KBM-7 (cell line): ENCODE measurements at regions not wholly inside any gene's neighbourhood (a gene's known extent, or its start where the extent isn't known, plus 50 kb on each side); places are given as distances from the start of the nearest gene placed in this dataset.
"Not testable (repeated sequence)": the region's sequence is repeated elsewhere in the genome, so short reads cannot be mapped to it uniquely, and the experiment has no call there.

Experiments used
- DNase-seq: peaks from one replicate; pipeline ENCODE4 v3.0.0-alpha.2; 2015
- in situ Hi-C: fragments of 300-500 bp; cut with MboI; formaldehyde crosslinking; loops from 2 replicates; pipeline ENCODE4 v1.14.3; 2020; ENCODE audit warnings: low sequenced_read_pairs, low pct_unique_long_range_greater_than_20kb, mixed read lengths

DNA sequence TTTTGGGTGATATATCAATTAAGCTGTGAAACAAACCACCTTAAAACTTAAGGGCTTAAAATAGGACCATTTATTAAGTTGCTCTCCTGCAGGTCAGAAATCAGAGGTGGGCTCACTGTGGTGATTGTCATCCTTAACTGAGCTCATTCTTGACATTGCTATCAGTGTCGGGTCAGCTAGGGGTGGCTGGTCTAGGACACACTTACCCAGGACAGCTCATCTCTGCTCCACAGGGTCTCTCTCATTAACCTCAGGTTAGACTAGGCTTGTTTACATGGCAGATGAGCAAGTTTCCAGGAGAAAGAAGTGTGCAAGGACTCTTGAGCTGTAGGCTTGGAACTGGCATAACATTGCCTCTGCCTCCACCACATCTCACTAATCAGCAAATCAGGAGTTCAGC is 601.0 kb upstream of the RAG2 start:
- in situ Hi-C loops, result no loop called here
- no peak for DNase-seq

DNA sequence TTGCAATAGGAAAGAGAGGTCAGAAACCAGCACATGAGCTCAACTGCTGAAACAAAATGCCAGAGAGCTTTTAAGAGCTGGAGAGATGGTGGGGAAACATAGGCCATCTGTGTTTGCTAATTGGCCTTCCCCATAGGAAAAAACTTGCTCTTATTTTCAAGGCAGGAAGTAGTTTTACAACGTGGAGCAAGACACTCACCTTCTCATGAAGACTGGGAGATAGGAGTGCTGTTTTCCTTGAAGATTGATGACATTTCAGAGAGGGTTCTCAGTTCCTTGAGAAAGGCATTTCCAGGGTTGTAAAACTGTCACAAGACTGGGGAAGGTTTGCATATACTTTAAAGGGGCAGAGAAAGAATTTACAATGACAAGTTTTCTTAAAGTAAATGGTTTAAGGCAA is 586.3 kb upstream of the RAG2 start:
- no peak for DNase-seq
- in situ Hi-C loops, result no loop called here

DNA sequence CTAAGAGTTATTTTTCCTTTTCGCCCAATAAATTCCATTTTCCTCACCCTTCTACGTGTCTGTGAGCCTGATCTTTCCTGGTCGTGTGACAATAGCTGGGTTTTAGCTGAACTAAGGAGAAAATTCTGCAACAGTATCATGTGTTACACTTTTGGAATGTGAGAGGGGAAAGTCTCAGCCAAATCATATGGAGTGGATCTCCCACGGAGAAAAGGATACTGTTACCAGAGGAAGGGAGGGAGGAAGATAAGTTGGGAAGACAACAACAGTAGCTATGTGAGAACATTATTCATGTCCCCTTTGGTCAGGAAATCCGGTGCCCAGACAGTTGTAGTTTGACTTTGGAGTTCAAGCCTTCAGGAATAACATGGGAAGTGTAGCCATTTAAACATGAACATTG is 584.0 kb upstream of the RAG2 start:
- no peak for DNase-seq
- in situ Hi-C loops, result no loop called here

DNA sequence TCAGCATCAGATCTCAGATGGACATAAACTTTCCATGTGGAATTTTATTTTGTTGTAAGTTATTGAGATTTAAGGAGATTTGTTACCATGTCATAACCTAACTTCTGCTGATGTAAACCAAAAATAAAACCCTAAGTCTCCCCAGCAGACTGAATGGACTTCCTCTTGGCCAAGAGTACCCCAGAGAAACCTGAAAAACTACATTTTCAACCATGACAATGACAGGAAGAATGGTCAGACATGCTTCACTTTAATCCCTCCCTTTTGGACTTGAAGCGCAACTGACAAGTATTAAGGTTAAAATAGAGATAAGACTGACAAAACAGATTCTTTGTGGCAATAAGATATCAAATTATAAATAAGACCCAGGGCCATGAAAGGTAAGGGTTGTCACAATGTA is 579.7 kb upstream of the RAG2 start:
- in situ Hi-C loops, result no loop called here
- no peak for DNase-seq

DNA sequence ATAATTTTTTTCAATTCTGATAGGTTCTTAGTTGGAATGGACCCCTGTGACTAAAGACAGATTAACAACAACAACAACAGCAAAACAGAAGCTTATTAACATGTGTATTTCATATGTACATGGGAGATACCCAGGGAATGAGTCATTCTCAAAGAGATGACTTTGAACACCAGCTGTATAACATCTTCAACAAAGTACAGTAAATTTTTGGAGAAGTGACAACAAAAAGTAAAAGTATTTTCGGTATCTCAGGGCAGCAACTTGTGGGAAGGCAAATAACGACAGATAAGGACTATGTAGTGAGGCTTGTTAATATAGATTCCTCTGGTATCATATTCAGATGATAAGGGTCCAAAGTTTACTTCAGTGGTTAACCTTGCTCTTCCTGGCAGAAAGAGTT is 573.4 kb upstream of the RAG2 start:
- no peak for DNase-seq
- in situ Hi-C loops, result no loop called here

DNA sequence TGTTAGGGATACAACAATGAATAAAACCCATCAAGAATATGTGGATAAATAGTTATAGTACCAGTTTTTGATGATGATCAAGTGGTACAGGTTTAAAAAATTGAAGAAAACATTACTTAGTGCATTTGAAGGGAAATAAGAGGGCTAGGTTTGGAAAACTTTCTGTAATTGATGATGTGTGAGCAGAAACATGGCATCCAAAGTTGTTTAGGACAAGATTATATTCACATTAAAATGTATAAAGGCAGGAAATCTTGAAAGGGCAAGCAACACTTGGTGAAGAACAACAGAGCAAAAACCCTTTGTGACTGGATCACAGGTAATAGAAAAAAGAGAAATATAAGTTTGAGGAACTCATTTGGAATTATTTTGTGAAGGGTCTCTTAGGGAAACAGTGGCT is 572.3 kb upstream of the RAG2 start:
- DNase-seq, result no peak
- in situ Hi-C loops, result no loop called here

DNA sequence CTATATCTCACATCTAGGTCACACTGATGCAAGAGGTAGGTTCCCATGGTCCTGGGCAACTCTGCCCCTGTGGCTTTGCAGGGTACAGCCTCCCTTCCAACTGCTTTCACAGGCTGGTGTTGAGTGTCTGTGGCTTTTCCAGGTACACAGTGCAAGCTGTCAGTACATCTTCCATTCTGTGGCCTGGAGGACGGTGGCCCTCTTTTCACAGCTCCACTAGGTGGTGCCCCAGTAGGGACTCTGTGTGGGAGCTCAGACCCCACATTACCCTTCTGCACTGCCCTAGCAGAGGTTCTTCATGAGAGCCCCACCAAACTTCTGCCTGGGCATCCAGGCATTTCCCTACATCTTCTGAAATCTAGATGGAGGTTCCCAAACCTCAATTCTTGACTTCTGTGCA is 547.4 kb upstream of the RAG2 start:
- DNase-seq, in situ Hi-C loops: not testable (repeated sequence)

DNA sequence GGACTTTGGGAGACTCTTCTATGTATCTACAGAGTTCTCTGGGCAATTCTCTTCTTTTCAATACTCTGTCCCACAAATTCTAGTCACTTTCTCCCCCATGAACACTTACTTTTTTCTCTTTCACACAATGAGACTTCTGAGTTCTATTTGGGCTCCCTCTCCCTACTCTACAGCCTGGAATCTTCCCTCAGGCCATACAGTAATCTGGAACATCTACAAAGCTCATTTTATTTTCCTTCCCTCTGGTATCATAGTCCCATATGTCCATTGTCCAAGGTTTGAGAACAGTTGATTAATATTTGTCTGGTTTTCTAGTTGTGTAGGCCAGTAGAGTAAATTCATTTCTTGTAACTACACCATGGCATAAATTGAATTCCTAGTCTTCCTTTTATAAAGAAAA is 544.6 kb upstream of the RAG2 start:
- no peak for DNase-seq
- in situ Hi-C loops, result no loop called here

DNA sequence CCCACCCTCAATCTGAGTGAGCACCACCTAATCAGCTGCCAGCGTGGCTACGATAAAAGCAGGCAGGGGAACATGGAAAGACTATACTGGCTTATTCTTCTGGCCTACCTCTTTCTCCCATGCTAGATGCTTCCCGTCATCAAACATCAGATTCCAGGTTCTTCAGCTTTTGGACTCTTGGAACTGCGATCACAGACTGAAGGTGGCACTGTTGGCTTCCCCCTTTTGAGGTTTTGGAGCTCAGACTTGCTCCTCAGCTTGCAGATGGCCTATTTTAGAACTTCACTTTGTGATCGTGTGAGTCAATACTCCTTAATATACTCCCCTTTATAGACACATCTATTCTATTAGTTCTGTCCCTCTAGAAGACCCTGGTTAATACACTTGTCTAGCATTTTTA is 543.7 kb upstream of the RAG2 start:
- in situ Hi-C loops, result no loop called here
- DNase-seq, result peak; percentile 0

DNA sequence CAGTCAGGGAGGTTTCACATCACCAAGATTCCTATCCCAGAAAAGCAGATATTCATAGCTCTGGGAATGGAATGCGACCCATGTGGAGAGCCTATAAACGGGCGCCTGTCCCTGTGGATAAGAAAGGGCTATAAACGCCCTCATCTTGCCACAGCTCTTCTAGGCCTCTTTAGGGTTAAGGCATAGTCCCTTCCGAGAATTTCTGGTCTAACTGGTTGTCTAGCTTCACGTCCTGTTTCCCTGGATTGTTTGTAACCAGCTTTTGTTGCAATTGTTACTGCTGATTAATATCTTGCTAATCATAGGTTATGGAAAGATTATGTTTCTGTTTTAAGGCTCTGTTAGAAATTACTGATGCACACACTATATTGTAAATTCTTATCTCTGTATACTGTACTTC is 537.6 kb upstream of the RAG2 start:
- DNase-seq, in situ Hi-C loops: not testable (repeated sequence)

DNA sequence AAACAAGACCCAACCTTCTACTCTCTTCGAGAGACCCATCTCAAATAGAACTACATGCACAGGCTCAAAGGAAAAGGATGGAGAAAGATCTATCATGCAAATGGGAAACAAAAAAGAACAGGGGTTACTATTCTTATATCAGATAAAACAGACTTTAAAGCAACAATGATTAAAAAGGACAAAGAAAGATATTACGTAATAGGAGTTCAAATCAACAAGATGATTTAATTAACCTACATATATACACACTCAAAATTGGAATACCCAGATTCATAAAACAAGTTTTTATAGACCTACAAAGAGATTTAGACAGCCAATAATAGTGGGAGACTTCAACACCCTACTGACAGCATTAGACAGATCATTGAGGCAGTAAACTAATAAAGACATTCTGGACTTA is 536.6 kb upstream of the RAG2 start:
- in situ Hi-C loops, result no loop called here
- no peak for DNase-seq

DNA sequence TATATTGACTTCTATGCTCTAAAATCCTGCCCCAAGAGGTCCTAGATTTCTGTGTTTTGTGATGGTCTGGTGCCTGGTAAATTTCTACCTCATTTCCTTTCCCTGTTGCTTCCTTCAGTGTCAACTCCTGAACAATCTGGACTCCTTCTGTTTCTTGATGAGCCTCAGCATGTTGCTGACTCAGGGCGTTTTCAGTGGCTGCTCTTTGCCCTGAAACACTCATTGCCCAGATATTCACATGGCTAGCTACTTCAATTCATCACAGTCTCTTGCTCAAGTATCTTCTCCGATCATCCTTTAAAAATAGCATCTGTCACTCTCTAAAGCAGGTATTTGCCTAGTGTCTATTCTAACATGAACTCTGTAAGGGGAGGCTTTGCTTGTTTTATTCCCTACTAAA is 526.3 kb upstream of the RAG2 start:
- in situ Hi-C loops, result no loop called here
- no peak for DNase-seq

DNA sequence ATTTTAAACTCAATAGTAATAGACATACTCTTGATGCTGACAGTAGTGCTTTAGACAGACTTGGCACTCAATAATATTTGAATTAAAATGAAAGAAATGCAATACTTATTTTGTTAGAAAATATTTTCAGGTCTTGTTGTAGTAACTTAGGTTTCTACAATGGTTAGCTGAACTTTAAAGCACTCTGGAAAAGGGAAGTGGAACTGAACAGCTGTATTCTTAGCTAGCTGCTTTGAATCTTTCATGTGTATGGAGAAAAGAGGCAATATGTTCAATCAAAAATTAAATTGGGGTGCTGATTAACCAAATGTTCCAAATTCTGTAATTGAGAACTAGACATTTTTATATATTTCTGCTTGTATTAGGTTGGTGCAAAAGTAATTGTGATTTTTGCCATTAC is 517.9 kb upstream of the RAG2 start:
- DNase-seq, result no peak

DNA sequence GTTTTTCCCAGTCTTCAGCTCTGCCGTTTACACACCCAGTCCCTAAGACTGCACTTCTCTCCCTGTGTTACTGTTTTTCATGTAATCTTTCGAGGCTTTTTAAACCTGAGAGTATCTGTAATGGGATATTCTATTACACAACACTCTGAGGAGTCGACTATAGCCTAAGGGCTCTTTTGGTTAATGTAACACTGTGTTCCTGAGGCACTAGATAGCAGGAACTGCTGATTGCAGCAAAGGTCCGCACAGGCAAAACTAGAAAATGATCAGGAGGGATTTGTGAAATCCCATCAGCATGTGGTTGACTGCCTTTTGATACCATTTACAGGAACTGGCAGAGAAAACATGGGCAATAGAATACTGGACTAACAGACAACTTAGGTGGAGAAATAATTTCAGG is 512.3 kb upstream of the RAG2 start:
- in situ Hi-C loops, result no loop called here
- no peak for DNase-seq

More for the DNA sequence above, 517.9 kb upstream of the RAG2 start:
- in situ Hi-C loops, result no loop called here

DNA sequence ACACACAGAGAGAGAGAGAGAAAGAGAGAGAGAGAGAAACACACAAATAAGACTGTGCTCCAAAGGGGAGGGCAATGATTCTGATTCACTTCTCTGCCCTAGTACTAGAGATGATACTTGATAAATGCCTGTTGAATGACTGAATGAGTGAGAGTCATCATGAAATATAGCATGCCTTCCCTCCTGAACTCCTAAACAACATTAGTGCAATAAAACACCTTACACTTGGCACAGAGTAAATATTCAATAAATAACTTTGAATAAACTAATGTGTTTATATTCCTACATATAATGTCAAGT is 511.2 kb upstream of the RAG2 start:
- DNase-seq, result no peak
- in situ Hi-C loops, result no loop called here

DNA sequence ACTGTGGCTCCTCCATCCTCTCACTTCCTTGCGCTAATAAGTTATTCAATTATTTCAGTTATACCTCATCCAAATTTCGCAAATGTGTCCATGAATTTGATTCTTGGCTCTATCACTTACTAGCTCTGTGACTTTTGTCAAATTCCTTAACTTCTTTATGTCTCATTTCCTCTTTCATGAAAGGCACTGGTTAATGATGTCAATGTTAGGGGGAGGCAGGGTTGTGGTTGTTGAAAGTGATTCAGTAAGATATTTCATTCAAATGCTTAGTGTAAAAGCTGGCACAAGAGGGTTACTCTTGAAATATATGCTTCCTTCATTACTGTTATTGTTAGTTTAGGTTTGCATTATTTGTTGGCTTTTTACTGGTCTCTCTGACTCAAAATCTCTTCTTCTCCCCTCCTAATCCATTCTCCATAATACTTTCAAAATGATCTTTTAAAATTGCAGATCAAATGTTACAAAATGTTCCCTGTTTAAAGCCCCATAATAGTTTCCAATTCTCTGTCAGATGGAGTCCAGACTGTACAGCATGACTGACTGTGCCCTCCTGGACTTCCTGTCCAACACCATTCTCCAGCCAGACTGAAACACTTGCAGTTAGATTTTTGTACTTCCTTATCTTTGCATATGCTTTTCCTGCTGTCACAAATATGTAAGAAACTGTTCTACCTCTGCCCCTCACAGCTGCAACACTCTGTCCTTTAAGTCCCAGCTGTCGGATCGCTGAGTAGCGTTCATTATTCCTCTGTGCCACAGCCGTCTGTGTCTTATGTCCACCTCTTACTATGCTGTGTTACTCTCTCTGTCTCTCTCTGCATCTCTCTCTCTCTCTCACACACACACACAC is 510.6 kb upstream of the RAG2 start:
- in situ Hi-C loops, result no loop called here
- DNase-seq, result no peak

DNA sequence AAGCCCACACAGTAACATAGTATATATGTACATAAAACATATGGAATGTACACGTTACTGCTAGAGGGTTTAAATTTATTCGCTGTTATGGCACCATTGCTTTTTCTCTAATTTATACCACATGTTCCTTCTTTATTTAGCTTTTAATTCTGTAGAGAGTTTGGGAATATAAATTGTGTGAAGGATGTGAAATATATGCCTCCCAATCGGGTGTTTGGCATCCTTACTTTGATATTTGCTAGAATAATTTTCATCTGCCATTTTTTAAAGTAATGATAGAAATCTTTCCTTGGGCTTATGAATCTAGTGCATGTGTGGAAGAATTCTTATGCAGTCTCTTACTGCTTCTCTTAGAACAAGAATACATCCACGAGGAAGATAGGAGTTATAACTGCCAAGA is 509.8 kb upstream of the RAG2 start:
- no peak for DNase-seq
- in situ Hi-C loops, result no loop called here

DNA sequence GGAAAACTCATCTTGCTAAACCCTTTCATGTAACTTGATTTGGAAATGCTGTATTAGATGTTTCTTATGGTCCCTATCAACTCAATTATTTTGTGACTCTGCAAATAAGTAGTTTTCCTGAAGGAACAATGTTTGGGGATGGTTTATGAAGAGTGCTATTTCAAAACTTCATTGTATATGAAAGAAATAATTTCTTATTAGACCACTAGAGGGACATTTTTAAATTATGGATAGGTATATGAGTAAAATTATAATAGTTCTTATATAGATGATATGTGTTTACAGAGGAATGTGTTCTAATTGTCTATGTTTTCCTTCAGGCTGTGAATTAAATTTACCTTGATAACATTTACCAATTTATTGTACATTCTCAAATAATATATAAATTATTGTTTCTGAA is 509.4 kb upstream of the RAG2 start:
- DNase-seq, result no peak
- in situ Hi-C loops, result no loop called here

DNA sequence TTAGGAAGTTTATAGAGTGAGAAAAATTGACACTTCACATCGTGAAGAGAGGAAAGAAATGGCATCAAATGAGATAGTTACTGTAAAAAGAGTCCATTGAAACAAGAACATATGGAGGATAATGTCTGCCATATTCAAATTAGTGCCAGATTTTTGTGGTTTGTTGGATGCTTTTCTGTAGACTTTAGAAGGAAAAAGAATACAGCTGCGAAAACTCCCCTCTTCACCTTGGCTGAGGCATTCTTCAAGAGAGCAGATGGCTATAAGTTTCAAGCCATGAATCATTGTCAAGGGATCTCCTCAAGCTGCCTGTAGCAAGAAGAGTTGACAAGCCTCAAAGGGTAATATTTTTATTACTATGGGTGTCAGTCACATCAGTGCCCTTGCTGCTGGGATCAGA is 507.4 kb upstream of the RAG2 start:
- in situ Hi-C loops, result no loop called here
- no peak for DNase-seq

DNA sequence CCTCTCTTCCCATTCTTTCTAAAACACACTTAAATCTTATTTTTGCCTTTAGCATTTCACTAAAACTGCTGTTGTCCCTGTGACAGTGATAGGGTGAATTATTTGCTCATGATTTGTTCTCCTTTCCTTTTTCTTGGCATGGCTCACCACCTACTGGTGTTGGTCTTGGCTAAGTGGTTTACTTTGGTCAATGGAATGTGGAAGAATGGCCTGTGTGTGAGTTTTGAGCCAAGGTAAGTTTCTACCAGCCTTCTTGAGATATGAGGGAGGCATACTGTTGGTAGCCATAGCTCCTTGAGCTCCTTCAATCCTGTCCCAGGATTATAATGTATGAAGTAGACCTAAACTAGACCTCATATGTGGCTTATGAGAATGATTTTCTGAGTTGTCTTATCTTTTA is 506.3 kb upstream of the RAG2 start:
- in situ Hi-C loops, result no loop called here

DNA sequence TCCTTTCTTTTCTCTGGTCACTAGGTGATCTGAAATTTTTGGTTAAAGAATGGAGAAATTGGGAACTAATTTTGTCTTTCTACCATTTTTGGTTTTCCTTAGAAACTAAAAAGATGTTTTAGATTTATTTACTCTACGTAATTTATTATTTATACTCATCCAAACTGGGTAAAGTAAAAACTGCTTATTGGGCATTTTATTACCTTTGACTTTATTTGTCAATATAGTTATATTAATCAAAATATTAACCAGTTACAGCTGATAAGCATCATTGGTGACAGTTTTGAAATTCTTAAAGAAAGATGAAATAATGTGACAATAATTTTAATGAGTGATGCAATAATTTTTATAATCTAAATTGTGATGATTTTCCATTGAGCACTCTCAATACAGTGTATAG is 502.0 kb upstream of the RAG2 start:
- DNase-seq, result no peak
- in situ Hi-C loops, result no loop called here

More for the DNA sequence above, 506.3 kb upstream of the RAG2 start:
- no peak for DNase-seq

DNA sequence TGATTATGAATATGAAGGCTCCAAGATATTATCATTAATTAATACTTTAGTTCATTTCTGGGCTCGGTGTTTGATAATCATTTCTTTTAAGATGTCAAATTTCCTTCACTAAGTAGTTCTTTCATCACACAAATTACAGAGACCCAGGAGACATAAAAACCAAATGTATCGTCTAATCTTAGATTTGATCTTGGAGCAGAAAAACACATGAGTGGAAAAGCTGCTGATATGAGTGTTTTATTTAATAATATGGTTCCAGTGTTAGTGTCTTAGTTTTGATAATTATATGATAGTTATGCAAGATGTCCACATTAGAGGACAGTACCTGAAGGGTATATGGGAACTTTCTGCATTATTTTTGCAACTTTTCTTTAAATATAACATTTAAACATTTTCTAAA is 494.5 kb upstream of the RAG2 start:
- DNase-seq, result no peak
- in situ Hi-C loops, result no loop called here
